ENCODE measurements at regions not wholly inside any gene's neighbourhood (a gene's known extent, or its start where the extent isn't known, plus 50 kb on each side); places are given as distances from the start of the nearest gene placed in this dataset.

- TF ChIP-seq, protein P1, sequence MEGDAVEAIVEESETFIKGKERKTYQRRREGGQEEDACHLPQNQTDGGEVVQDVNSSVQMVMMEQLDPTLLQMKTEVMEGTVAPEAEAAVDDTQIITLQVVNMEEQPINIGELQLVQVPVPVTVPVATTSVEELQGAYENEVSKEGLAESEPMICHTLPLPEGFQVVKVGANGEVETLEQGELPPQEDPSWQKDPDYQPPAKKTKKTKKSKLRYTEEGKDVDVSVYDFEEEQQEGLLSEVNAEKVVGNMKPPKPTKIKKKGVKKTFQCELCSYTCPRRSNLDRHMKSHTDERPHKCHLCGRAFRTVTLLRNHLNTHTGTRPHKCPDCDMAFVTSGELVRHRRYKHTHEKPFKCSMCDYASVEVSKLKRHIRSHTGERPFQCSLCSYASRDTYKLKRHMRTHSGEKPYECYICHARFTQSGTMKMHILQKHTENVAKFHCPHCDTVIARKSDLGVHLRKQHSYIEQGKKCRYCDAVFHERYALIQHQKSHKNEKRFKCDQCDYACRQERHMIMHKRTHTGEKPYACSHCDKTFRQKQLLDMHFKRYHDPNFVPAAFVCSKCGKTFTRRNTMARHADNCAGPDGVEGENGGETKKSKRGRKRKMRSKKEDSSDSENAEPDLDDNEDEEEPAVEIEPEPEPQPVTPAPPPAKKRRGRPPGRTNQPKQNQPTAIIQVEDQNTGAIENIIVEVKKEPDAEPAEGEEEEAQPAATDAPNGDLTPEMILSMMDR (IDR thresholded peaks at IDR 0.05 in 4 of 5, conservative IDR thresholded peaks at IDR 0.05 in 1 of 5), result no peak
- TF ChIP-seq POLR2A (IDR thresholded peaks at IDR 0.05), result no peak
Measured at GRCh38 chr1:213884942-213885341, 102.8 kb upstream of the PROX1 start.
